Pulmonary artery endothelial cell (primary cell): ENCODE measurements at regions not wholly inside any gene's neighbourhood (a gene's known extent, or its start where the extent isn't known, plus 50 kb on each side); places are given as distances from the start of the nearest gene placed in this dataset.

Source experiments
- DNase-seq: peaks from one replicate; pipeline ENCODE4 v3.0.0-alpha.2; 2011; ENCODE audit warnings: low read depth, low spot score

- no peak for DNase-seq
Measured at GRCh38 chr2:34012715-34013302, 413.7 kb upstream of the FAM98A start.

- DNase-seq, result no peak
Measured at GRCh38 chr2:34011684-34012083, 412.6 kb upstream of the FAM98A start.

DNA sequence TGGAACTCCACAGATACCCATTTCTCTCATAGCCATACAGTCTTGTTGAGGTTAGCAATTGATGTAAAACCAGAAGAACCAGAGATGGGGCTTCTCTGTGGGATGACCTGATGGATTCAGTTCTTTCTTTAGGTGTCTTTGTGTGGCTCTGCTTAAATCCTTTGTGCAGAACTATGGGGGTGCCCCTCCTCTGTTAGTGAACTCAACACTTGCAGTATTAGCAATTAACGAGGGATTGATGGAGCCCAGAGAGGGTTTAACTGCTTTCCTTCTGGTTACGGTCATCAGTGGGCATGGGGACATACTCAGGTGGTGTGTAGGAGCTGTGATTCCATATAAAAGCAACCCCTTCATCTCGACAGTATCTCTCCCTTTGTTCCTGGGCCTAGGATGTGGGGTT is 406.8 kb upstream of the FAM98A start:
- DNase-seq, result no peak

DNA sequence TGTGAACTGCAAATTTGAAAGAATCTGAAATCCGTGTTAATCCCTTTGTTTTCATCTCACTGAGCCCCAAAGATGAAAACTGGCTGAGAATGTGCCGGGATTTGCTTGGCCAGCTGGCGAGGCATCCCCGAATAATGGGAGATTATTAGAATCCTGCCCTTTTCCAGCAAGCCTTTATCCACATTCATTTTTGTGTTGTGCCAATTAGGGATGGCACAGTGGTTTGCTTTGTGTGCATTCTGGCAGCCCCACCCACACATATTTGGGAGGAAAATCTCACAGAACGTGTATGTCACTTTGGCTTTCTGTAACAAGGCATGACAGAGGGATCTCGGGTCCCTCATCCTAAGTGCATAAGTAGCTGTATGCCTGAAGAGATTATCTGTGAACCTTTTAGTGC is 405.8 kb upstream of the FAM98A start:
- no peak for DNase-seq

GRCh38 chr2:34003795-34004194 is 404.7 kb upstream of the FAM98A start:
- no peak for DNase-seq

- no peak for DNase-seq
Measured at GRCh38 chr2:34001557-34001956, 402.5 kb upstream of the FAM98A start.

- no peak for DNase-seq
Measured at GRCh38 chr2:33984131-33984530, 385.0 kb upstream of the FAM98A start.

GRCh38 chr2:33978471-33978870 is 379.4 kb upstream of the FAM98A start:
- no peak for DNase-seq

DNA sequence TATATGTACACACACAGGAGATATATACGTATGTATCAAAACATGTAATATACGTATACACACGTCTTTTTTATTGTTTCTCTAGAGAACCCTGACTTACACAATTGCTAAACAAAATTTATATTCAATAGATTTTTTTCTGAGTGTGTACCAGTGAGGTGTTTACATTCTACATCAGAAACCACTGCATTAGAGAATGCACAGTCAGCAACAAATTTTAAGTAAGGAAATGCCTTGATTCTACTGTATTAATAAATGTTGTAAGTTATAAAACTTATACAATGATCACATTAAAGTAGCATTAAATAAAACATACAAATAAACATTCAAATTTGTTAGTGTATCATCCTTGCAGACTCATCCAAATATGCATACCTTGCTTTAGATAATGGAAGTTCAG is 376.4 kb upstream of the FAM98A start:
- no peak for DNase-seq

GRCh38 chr2:33967103-33967502 is 368.0 kb upstream of the FAM98A start:
- no peak for DNase-seq

DNA sequence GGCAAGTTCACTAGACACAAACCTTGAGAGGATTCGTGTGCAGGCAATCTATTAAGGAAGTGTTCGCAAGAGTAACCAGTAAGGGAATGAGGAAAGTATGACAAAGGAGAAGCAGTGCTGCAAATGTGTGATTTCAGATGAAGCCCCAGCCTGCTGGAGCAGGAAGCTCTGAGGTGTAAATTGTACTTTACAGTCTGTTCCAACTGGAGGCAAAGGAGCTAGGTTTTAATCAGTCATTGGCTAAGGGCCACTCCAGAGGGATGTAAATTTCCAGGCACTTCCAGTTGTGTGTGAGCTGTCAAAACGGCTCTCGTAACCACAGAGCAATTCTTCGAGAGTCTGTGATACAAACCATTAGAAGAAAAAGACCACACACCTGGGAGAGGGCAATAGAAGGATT is 359.5 kb upstream of the FAM98A start:
- no peak for DNase-seq

DNA sequence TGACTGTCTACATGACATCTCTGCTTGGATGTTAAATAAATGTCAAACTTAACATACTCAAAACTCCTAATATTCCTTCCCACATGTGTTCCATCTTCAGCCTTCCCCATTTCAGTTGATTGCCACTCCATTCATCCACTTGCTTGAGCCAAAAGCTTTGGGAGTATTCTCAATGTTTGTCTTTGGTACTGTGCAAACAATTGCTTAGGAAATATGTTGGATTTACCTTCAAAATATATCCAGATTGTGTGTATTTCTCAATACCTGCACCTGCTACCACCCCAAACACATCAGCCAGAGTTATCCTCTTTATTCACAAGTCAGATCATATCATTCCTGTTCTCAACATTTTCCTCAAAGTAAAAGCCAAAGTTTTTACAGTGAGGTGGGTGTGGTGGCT is 350.3 kb upstream of the FAM98A start:
- DNase-seq, result no peak

DNA sequence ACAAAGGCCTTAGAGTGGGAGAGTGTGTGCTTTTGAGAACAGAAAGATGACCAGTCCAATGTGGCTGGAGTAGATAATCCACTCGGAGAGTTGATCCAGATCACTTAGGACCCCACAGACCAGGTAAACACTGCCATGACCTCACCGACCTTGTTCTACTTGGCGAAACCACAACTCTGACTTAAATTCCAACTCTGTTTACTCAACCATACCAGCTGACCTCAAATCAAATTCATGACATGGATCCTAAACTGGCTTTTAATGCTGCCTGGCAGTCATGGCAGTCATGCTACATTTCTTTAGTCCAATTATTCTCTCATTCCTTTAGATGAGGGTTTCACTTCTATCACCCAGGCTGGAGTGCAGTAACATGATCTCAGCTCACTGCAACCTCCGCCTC is 347.1 kb upstream of the FAM98A start:
- DNase-seq, result no peak

- DNase-seq, result no peak
Measured at GRCh38 chr2:33933203-33933602, 334.1 kb upstream of the FAM98A start.

- DNase-seq, result no peak
Measured at GRCh38 chr2:33931164-33931563, 332.1 kb upstream of the FAM98A start.

GRCh38 chr2:33929467-33929866 is 330.4 kb upstream of the FAM98A start:
- no peak for DNase-seq

- no peak for DNase-seq
Measured at GRCh38 chr2:33927756-33928155, 328.7 kb upstream of the FAM98A start.

- no peak for DNase-seq
Measured at GRCh38 chr2:33925311-33925710, 326.2 kb upstream of the FAM98A start.

GRCh38 chr2:33924586-33925169 is 325.6 kb upstream of the FAM98A start:
- no peak for DNase-seq

- DNase-seq, result no peak
Measured at GRCh38 chr2:33917252-33917651, 318.2 kb upstream of the FAM98A start.

DNA sequence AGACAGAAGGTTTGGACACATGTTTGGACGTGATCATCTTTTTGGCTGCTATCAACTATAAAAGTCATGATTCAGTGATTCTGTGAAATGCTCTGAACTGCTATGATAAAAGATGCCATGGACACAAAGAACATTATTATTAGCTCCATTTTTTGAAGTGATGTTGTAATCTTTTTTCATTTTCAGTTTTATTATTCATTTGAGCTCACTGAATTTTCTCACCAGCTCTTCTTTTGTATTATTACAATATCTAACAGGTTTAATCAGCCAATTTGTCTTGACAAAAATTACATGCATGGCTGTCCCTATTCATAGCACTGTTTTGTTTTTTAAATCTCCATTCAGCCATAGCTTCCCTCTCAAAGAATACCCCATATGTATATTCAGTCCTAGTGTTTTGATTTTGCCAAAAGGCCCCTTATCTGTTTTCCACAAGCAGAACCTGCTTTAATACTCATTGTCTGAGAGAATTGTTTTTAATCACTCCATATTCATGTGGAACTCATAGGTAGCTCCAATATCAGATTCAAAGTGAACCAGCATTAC is 314.0 kb upstream of the FAM98A start:
- DNase-seq, result no peak

GRCh38 chr2:33911327-33911726 is 312.2 kb upstream of the FAM98A start:
- no peak for DNase-seq

DNA sequence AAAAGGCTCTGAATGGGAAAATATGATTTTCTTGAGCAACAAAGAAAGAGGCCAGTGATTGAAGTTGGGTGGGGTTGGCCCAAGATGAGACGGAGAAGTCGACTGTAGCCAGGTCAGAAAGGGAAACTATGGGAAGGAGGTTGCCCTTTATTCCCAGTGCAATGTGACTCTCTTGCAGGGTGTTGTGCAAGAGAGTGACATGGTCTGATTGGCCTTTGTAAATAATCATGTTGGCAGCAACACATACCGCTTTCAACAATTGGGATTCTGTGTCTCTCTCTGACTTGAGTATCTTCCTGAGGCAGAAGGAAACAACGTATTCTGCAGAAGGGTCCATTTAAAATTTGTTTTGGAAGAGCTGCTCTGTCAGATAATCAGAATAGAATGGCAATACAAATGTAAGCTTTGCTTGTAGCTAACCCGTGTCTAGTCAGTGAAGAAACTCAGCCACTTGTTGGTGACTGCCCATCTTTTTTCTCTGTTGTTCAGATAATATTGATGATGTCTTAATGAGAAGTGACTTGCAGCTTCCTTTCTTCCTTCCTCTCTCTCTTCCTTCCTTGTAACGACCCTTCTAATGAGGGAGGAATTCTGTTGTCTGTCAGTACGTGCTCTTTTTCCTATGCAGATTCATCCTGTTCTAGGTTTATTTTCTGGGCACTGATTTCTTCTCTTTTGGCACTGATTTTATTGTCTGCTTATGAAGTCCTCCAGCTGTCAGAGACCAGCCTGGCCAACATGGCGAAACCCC is 311.0 kb upstream of the FAM98A start:
- DNase-seq, result no peak
